ENCODE measurements at regions not wholly inside any gene's neighbourhood (a gene's known extent, or its start where the extent isn't known, plus 50 kb on each side); places are given as distances from the start of the nearest gene placed in this dataset.

DNA sequence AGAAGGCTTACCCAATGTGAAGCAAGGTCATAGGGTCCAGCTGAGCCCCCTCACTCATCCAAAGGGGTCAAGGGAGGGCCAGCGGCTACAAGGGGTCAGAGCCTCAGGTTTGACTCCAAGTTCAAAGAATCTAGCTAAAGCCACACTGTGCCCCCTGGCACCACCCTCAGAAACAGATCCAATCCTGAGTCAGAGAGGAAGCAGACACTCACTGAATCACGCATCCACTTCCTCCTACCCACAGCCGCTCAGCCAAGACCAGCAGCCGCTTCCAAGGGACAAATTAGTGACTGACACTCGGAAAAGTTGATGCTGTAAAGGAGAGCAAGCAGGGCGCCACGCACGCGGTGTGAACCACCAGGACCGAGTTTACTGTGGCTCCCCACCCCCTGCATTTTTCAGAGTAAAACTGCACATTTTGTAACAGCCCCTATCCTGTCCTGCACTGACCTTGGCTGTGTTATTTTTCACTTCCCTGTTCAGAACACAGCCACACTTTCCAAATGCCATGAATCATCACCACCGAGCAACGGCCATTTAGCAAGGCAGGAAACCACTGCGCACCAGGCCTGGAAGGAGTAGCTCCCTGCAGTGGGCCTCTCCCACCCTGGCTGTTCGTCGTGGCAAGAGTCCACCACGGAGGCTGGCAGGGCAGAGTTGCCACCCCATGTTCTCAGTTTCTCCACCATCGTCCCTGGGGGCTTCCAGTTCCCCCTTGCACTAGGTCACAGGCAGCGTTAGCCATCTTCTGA, 147.8 kb downstream of the TOMM20 start (continued):
- TF ChIP-seq, protein P1, sequence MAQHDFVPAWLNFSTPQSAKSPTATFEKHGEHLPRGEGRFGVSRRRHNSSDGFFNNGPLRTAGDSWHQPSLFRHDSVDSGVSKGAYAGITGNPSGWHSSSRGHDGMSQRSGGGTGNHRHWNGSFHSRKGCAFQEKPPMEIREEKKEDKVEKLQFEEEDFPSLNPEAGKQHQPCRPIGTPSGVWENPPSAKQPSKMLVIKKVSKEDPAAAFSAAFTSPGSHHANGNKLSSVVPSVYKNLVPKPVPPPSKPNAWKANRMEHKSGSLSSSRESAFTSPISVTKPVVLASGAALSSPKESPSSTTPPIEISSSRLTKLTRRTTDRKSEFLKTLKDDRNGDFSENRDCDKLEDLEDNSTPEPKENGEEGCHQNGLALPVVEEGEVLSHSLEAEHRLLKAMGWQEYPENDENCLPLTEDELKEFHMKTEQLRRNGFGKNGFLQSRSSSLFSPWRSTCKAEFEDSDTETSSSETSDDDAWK (CRISPR knock-in tag; IDR thresholded peaks at IDR 0.05) = no peak
- TF ChIP-seq ZNF264 (CRISPR knock-in tag; IDR thresholded peaks at IDR 0.05) = peak; percentile 60; the same call in 1 of the 2 replicates
- TF ChIP-seq GTF2F1 (IDR thresholded peaks at IDR 0.05; ENCODE audit: low read length) = no peak
- TF ChIP-seq ARID2 (CRISPR knock-in tag; IDR thresholded peaks at IDR 0.05; ENCODE audit: borderline replicate concordance) = peak; percentile 89
- TF ChIP-seq TEAD3 (CRISPR knock-in tag; optimal IDR thresholded peaks at IDR 0.05; ENCODE audit: borderline replicate concordance) = peak; percentile 32
- no peak for TF ChIP-seq ZNF577 (CRISPR knock-in tag; IDR thresholded peaks at IDR 0.05; ENCODE audit: borderline replicate concordance, low read depth)
- TF ChIP-seq, protein P2, sequence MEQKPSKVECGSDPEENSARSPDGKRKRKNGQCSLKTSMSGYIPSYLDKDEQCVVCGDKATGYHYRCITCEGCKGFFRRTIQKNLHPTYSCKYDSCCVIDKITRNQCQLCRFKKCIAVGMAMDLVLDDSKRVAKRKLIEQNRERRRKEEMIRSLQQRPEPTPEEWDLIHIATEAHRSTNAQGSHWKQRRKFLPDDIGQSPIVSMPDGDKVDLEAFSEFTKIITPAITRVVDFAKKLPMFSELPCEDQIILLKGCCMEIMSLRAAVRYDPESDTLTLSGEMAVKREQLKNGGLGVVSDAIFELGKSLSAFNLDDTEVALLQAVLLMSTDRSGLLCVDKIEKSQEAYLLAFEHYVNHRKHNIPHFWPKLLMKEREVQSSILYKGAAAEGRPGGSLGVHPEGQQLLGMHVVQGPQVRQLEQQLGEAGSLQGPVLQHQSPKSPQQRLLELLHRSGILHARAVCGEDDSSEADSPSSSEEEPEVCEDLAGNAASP (CRISPR knock-in tag; IDR thresholded peaks at IDR 0.05; ENCODE audit: borderline replicate concordance) = peak; percentile 85; the same call in 1 of the 2 replicates
- no peak for TF ChIP-seq HOXA7 (CRISPR knock-in tag; IDR thresholded peaks at IDR 0.05)
- TF ChIP-seq CCDC6 (CRISPR knock-in tag; IDR thresholded peaks at IDR 0.05) = peak; percentile 58
- no peak; the same call in 1 of the 2 replicates for TF ChIP-seq SIN3B (IDR thresholded peaks at IDR 0.05; ENCODE audit: low read length)
- peak; percentile 76 for TF ChIP-seq GATAD2A (CRISPR knock-in tag; IDR thresholded peaks at IDR 0.05)
- peak; percentile 77 for TF ChIP-seq ZNF792 (CRISPR knock-in tag; IDR thresholded peaks at IDR 0.05)
- TF ChIP-seq RFX5 (IDR thresholded peaks at IDR 0.05; ENCODE audit: low read depth, low read length) = no peak
- no peak for TF ChIP-seq PCBP1 (IDR thresholded peaks at IDR 0.05; ENCODE audit: borderline replicate concordance, low read depth, low read length)
- no peak for TF ChIP-seq MAFK (conservative IDR thresholded peaks at IDR 0.05 in 1 of 2, IDR thresholded peaks at IDR 0.05 in 1 of 2; ENCODE audit: low read length in 2 of 2)
- TF ChIP-seq RBM22 (optimal IDR thresholded peaks at IDR 0.05; ENCODE audit: low read length) = no peak
- TF ChIP-seq, protein P3, sequence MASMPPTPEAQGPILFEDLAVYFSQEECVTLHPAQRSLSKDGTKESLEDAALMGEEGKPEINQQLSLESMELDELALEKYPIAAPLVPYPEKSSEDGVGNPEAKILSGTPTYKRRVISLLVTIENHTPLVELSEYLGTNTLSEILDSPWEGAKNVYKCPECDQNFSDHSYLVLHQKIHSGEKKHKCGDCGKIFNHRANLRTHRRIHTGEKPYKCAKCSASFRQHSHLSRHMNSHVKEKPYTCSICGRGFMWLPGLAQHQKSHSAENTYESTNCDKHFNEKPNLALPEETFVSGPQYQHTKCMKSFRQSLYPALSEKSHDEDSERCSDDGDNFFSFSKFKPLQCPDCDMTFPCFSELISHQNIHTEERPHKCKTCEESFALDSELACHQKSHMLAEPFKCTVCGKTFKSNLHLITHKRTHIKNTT (CRISPR knock-in tag; IDR thresholded peaks at IDR 0.05) = no peak
- TF ChIP-seq E2F2 (CRISPR knock-in tag; IDR thresholded peaks at IDR 0.05; ENCODE audit: borderline replicate concordance) = no peak
- no peak for TF ChIP-seq JUN (CRISPR knock-in tag; IDR thresholded peaks at IDR 0.05)
- TF ChIP-seq PHF20 (CRISPR knock-in tag; IDR thresholded peaks at IDR 0.05) = no peak
- peak; percentile 24; the same call in 1 of the 2 replicates for TF ChIP-seq ZNF350 (CRISPR knock-in tag; IDR thresholded peaks at IDR 0.05; ENCODE audit: borderline replicate concordance, low read depth)
